B cell (primary cell): ENCODE measurements at regions not wholly inside any gene's neighbourhood (a gene's known extent, or its start where the extent isn't known, plus 50 kb on each side); places are given as distances from the start of the nearest gene placed in this dataset.

Experiments
- ATAC-seq: fragments of 200-7000 bp; cut with Tn5 transposase; one replicate; pipeline ENCODE4 v1.10.0; 2021; ENCODE audit warnings: low read depth, mild to moderate bottlenecking, moderate number of reproducible peaks, moderate library complexity
- CTCF ChIA-PET: fragments of 350-600 bp; sonication (Branson Sonifier 250); formaldehyde crosslinking; loops from one replicate; lab custom pipeline; 2021; ENCODE audit warnings: antibody characterized with exemption, inconsistent platforms; lab: Charles Lee
- POLR2A ChIA-PET: fragments of 350-600 bp; sonication (Branson Sonifier 250); formaldehyde crosslinking; loops from one replicate; lab custom pipeline; 2021; ENCODE audit warnings: antibody characterized with exemption; lab: Charles Lee
- DNase-seq: peaks from one replicate; pipeline ENCODE4 v3.0.0; 2013
- H2AFZ ChIP-seq: 2 replicates; pipeline ENCODE4 v1.6.1; 2012; ENCODE audit warnings: mild to moderate bottlenecking, low read depth, low read length; ENCODE audit not compliant: insufficient read depth, poor library complexity, severe bottlenecking
- H3K27ac ChIP-seq, 2 donors: 1 replicate in 1 of 2; 2 replicates in 1 of 2; pipeline ENCODE4 v1.5.1; 2012 to 2013; ENCODE audit warnings: low read length in 2 of 2, mild to moderate bottlenecking in 2 of 2, moderate library complexity in 1 of 2
- H3K27me3 ChIP-seq, 4 experiments: fragments of 200-600 bp in 1 of 4; sonication (generic) in 1 of 4; replicated peaks in 1 of 4; 1 replicate in 2 of 4; 2 replicates in 2 of 4; pipeline versions ENCODE4 v1.6.1 to v1.7.0; 2013 to 2016; ENCODE audit warnings: low read length in 3 of 4, mild to moderate bottlenecking in 2 of 4, mixed read lengths in 1 of 4, moderate library complexity in 1 of 4; ENCODE audit not compliant: insufficient read depth in 4 of 4, control insufficient read depth in 3 of 4; ENCODE audit errors: control extremely low read depth in 1 of 4
- H3K36me3 ChIP-seq, 2 experiments: replicated peaks in 1 of 2; 1 replicate in 1 of 2; 2 replicates in 1 of 2; pipeline versions ENCODE4 v1.6.1 to v1.7.1; 2013; ENCODE audit warnings: low read length in 1 of 2; ENCODE audit not compliant: insufficient read depth in 2 of 2, control insufficient read depth in 1 of 2; ENCODE audit errors: control extremely low read depth in 1 of 2, extremely low read depth in 1 of 2
- H3K4me1 ChIP-seq, 2 donors: fragments of 200-600 bp in 1 of 2; sonication (generic) in 1 of 2; 1 replicate in 1 of 2; 2 replicates in 1 of 2; pipeline versions ENCODE4 v1.5.1 to v1.6.1; 2013 to 2017; ENCODE audit warnings: low read length in 2 of 2; ENCODE audit not compliant: control insufficient read depth in 2 of 2, insufficient read depth in 2 of 2
- H3K4me2 ChIP-seq: replicated peaks from 2 replicates; pipeline ENCODE3; 2012; ENCODE audit warnings: mild to moderate bottlenecking, low read depth, low read length; ENCODE audit not compliant: poor library complexity, severe bottlenecking
- H3K4me3 ChIP-seq, 5 experiments: fragments of 200-600 bp in 1 of 5; sonication (generic) in 1 of 5; 1 replicate in 3 of 5; 2 replicates in 2 of 5; pipeline versions ENCODE4 v1.5.1 to v1.7.0; 2011 to 2016; ENCODE audit warnings: low read length in 4 of 5, mild to moderate bottlenecking in 4 of 5, low read depth in 2 of 5, control low read depth in 1 of 5, moderate library complexity in 1 of 5; ENCODE audit not compliant: insufficient read depth in 1 of 5; ENCODE audit errors: control extremely low read depth in 1 of 5, extremely low read depth in 1 of 5
- H3K79me2 ChIP-seq: fragments of 200-600 bp; sonication (generic); one replicate; pipeline ENCODE4 v1.6.0; 2016; ENCODE audit warnings: low read length; ENCODE audit not compliant: control insufficient read depth, insufficient read depth
- H3K9ac ChIP-seq: fragments of 200-600 bp; sonication (generic); 2 replicates; pipeline ENCODE4 v1.6.1; 2017; ENCODE audit warnings: mild to moderate bottlenecking, low read length, moderate library complexity
- H3K9me3 ChIP-seq, 3 donors: one replicate each; pipeline versions ENCODE4 v1.6.1 to v1.7.1; 2013; ENCODE audit warnings: low read length in 2 of 3; ENCODE audit not compliant: control insufficient read depth in 2 of 3, insufficient read depth in 1 of 3; ENCODE audit errors: control extremely low read depth in 1 of 3
- H4K20me1 ChIP-seq: 2 replicates; pipeline ENCODE4 v1.6.0; 2012; ENCODE audit warnings: mild to moderate bottlenecking, low read length; ENCODE audit not compliant: insufficient read depth, control insufficient read depth, poor library complexity, severe bottlenecking
- H3K27ac Mint-ChIP-seq: one replicate; pipeline ENCODE4 v1.8.0; 2021; ENCODE audit warnings: mixed read lengths
- H3K27me3 Mint-ChIP-seq: one replicate; pipeline ENCODE4 v1.8.0; 2021; ENCODE audit warnings: mixed read lengths
- H3K4me1 Mint-ChIP-seq: one replicate; pipeline ENCODE4 v1.8.0; 2021; ENCODE audit warnings: mixed read lengths
- H3K4me3 Mint-ChIP-seq: one replicate; pipeline ENCODE4 v1.8.0; 2021; ENCODE audit warnings: mixed read lengths
- H3K9me3 Mint-ChIP-seq: one replicate; pipeline ENCODE4 v1.8.0; 2022; ENCODE audit warnings: mixed read lengths; ENCODE audit not compliant: insufficient read depth
- CTCF ChIP-seq: fragments of 200-600 bp; IDR thresholded peaks from one replicate; pipeline ENCODE4 v1.8.0; 2022; ENCODE audit warnings: antibody characterized with exemption, mild to moderate bottlenecking
- EZH2 ChIP-seq: IDR thresholded peaks from 2 replicates; pipeline ENCODE4 v1.6.1; 2012; ENCODE audit warnings: borderline replicate concordance, low read depth, mild to moderate bottlenecking, moderate library complexity, low read length; ENCODE audit not compliant: insufficient read depth, poor library complexity, severe bottlenecking
- WGBS: methylation state at CpG from one replicate; pipeline ENCODE4 v1.1.5; 2013; ENCODE audit warnings: missing lambda C conversion rate; ENCODE audit not compliant: insufficient coverage; 5-methylcytosine and 5-hydroxymethylcytosine counted together
- intact Hi-C: fragments of 100-400 bp; cut with micrococcal nuclease; formaldehyde crosslinking; loops from one replicate; pipeline ENCODE4 v1.10.0; 2022

GRCh38 chr2:18645315-18645714 is 55.9 kb upstream of the NT5C1B start:
- Mint-ChIP-seq H3K4me1 (no peaks in the 10 kb centered on the region), H3K27me3 (no peaks in the 10 kb centered on the region), H3K27ac (no peak overlapping the region), H3K4me3 (no peak overlapping the region), H3K9me3 (peaks cover 2% of the 10 kb centered on the region)
- ChIA-PET CTCF (no interaction called here), POLR2A (no interaction called here)
- Histone ChIP-seq H3K9me3 (peaks cover 0 to 2% (median 1%) of the 10 kb centered on the region in 3 donors), H3K27me3 (no peaks in the 10 kb centered on the region), H4K20me1 (no peaks in the 10 kb centered on the region), H2AFZ (no peak overlapping the region), H3K4me2 (no peak overlapping the region), H3K27ac (no peak overlapping the region), H3K79me2 (no peaks in the 10 kb centered on the region), H3K4me3 (no peak overlapping the region), H3K36me3 (no peaks in the 10 kb centered on the region), H3K4me1 (no peaks in the 10 kb centered on the region), H3K9ac (no peak overlapping the region)
- DNase-seq = no peak
- ATAC-seq = no peak
- intact Hi-C loops = no loop called here
- TF ChIP-seq EZH2 (no peak), CTCF (no peak)

GRCh38 chr2:18644115-18644462 is 54.7 kb upstream of the NT5C1B start:
- no peak for TF ChIP-seq CTCF
- TF ChIP-seq EZH2 = no peak
- no peaks in the 10 kb centered on the region for H3K79me2 ChIP-seq
- no peak overlapping the region for H3K4me2 ChIP-seq
- ATAC-seq (no peak), DNase-seq (no peak)
- no peaks in the 10 kb centered on the region for H3K27me3 Mint-ChIP-seq
- H3K4me3 Mint-ChIP-seq = no peak overlapping the region
- no peak overlapping the region for H3K27ac Mint-ChIP-seq
- intact Hi-C loops = no loop called here
- H3K27me3 ChIP-seq = no peaks in the 10 kb centered on the region
- H3K36me3 ChIP-seq = no peaks in the 10 kb centered on the region
- no peak overlapping the region for H3K27ac ChIP-seq
- no peak overlapping the region for H2AFZ ChIP-seq
- no peaks in the 10 kb centered on the region for H3K4me1 ChIP-seq
- peaks cover 2% of the 10 kb centered on the region for H3K9me3 Mint-ChIP-seq
- peaks cover 0 to 11% (median 1%) of the 10 kb centered on the region in 3 donors for H3K9me3 ChIP-seq
- no peak overlapping the region for H3K4me3 ChIP-seq
- ChIA-PET CTCF (no interaction called here), POLR2A (no interaction called here)
- WGBS = no CpG with 5 or more reads among the region's 2 CpGs
- no peaks in the 10 kb centered on the region for H4K20me1 ChIP-seq
- no peak overlapping the region for H3K9ac ChIP-seq
- H3K4me1 Mint-ChIP-seq = no peaks in the 10 kb centered on the region
